Bronchial epithelial cell (primary cell): ENCODE measurements at regions not wholly inside any gene's neighbourhood (a gene's known extent, or its start where the extent isn't known, plus 50 kb on each side); places are given as distances from the start of the nearest gene placed in this dataset.
A peak's percentile ranks its signal among the peaks of the same experiment; 100 is the strongest.

Experiments
- DNase-seq: peaks from one replicate; pipeline ENCODE4 v3.0.0-alpha.2; 2010; ENCODE audit warnings: low read depth
- FAIRE-seq: peaks from 2 replicates; lab custom pipeline; 2011; peaks lifted over from hg19 to GRCh38; lab: Jason Lieb, UNC
- H3K27me3 ChIP-seq: 2 replicates; pipeline ENCODE4 v1.5.1; 2011; ENCODE audit warnings: low read length; ENCODE audit not compliant: control insufficient read depth, insufficient read depth
- H3K36me3 ChIP-seq: 2 replicates; pipeline ENCODE4 v1.5.1; 2011; ENCODE audit warnings: low read length; ENCODE audit not compliant: control insufficient read depth, insufficient read depth
- H3K4me3 ChIP-seq: 2 replicates; pipeline ENCODE4 v1.5.1; 2011; ENCODE audit warnings: mild to moderate bottlenecking, low read depth, low read length, control low read depth
- CTCF ChIP-seq: IDR thresholded peaks from 2 replicates; pipeline ENCODE4 v1.5.1; 2011; ENCODE audit warnings: mild to moderate bottlenecking, moderate library complexity, low read length, control low read depth, inconsistent platforms; ENCODE audit not compliant: insufficient read depth, severe bottlenecking

DNA sequence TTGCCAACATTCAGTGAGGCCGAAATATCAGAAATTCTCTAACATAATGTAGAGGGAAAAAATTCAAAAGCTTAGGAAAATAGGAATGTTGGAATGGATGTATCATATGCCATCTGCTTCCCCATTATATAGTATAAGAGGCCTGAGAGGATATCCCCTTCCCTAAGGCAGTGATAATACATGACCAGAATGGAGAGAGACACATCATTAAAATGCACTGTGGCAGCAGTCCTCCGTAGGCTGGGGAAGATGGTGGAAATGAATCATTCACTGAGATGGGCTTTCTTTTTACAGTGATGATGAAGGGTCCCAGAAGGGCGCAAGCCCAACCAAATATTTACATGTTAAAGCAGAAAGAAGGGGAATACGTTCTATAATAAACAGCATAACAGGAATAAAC is 799.1 kb upstream of the SPRY2 start:
- no peak overlapping the region for H3K4me3 ChIP-seq
- DNase-seq (no peak), FAIRE-seq (no peak)
- TF ChIP-seq CTCF, result no peak
- H3K36me3 ChIP-seq, result no peaks in the 10 kb centered on the region
- H3K27me3 ChIP-seq, result no peaks in the 10 kb centered on the region

- TF ChIP-seq CTCF, result no peak
- DNase-seq (no peak), FAIRE-seq (no peak)
- H3K36me3 ChIP-seq, result no peaks in the 10 kb centered on the region
- no peak overlapping the region for H3K4me3 ChIP-seq
- H3K27me3 ChIP-seq, result no peaks in the 10 kb centered on the region
Measured at GRCh38 chr13:81138353-81138980, 797.5 kb upstream of the SPRY2 start.

DNA sequence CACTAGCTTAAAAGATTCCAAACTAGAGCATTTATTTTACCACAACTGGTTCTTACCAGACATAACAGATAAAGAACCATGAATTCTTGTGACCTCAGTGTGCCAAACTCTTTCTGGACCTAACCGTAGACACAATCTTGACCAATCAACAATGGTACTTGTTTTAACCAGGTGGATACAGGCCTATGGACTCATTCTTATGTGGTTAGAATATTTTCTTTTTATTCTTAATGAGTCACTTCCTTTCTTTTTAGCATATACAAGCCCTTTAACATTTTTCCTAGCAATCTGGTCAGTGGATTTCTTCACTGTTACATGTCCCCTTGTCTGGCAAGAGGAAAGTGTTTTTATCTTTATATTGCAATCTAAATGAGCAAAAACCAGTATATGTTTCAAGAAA is 792.1 kb upstream of the SPRY2 start:
- TF ChIP-seq CTCF, result no peak

GRCh38 chr13:81117416-81117815 is 776.5 kb upstream of the SPRY2 start:
- DNase-seq, result no peak
- H3K27me3 ChIP-seq, result no peaks in the 10 kb centered on the region
- H3K36me3 ChIP-seq, result no peaks in the 10 kb centered on the region
- no peak for TF ChIP-seq CTCF
- FAIRE-seq, result no peak
- H3K4me3 ChIP-seq, result no peak overlapping the region

More for the DNA sequence above, 792.1 kb upstream of the SPRY2 start:
- FAIRE-seq, result no peak
- peak; percentile 83 for DNase-seq
- no peak overlapping the region for H3K4me3 ChIP-seq
- H3K27me3 ChIP-seq, result no peaks in the 10 kb centered on the region
- H3K36me3 ChIP-seq, result no peaks in the 10 kb centered on the region

DNA sequence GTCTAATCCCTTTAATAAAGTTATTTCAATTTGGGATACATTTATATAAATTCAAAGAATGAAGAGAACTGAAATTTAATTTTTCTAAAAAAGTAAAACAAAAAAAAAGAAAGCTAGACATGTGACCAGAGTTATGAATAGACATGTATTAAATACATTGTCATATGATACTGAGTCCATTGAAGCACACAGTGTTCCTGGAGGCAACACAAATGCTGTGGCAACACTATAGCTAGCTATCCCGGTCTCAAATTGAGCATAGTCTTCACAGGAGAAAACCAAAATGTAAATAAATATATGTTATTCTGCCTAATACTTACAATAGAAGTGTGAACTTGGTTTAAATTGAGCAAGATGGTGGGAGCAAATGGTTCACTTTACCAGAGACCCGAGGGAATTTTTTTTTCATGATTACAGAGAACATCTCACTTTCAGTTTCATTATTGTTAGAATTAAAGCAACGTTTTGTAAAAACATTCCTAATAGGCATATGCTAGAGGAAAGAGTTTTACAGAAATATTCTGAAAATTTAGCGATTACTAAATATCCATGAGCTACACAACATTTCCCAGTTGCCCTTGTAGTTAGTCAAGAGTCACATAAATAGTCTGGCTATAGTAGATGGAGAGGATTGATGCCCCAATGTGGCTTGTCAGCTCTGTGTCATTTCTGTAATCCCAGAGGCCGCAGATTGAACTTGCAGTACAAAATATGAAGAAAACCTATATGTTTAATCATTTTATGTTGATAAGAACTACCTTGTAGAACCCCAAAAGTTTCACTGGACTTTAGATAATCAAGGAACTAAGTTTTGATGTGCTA is 775.7 kb upstream of the SPRY2 start:
- FAIRE-seq (no peak), DNase-seq (peak; percentile 10)
- H3K27me3 ChIP-seq, result no peaks in the 10 kb centered on the region
- no peak overlapping the region for H3K4me3 ChIP-seq
- no peaks in the 10 kb centered on the region for H3K36me3 ChIP-seq
- TF ChIP-seq CTCF, result no peak
